ENCODE measurements at regions not wholly inside any gene's neighbourhood (a gene's known extent, or its start where the extent isn't known, plus 50 kb on each side); places are given as distances from the start of the nearest gene placed in this dataset.

- H4K20me1 ChIP-seq (ENCODE audit: insufficient read depth, low read length): no peaks in the 10 kb centered on the region
- 0 out of 2 replicates have a peak, but pooled peaks cover 6% of the 10 kb centered on the region for H3K27me3 ChIP-seq (ENCODE audit: insufficient read depth, low read length)
- H3K4me2 ChIP-seq (ENCODE audit: low read length): no peak overlapping the region
- no peaks in the 10 kb centered on the region for H3K79me2 ChIP-seq (ENCODE audit: insufficient read depth, low read length)
- H3K4me3 ChIP-seq (ENCODE audit: low read depth, low read length, poor library complexity, severe bottlenecking): no peak overlapping the region
- no peaks in the 10 kb centered on the region for H3K4me1 ChIP-seq (ENCODE audit: insufficient read depth, low read length, severe bottlenecking)
- no peak overlapping the region for H3K27ac ChIP-seq (ENCODE audit: low read depth, low read length, poor library complexity, severe bottlenecking)
- no peaks in the 10 kb centered on the region for H3K9me3 ChIP-seq (ENCODE audit: low read length)
- H3K36me3 ChIP-seq (ENCODE audit: insufficient read depth, low read length): no peaks in the 10 kb centered on the region
- H3F3A ChIP-seq (ENCODE audit: insufficient read depth, low read length): no peaks in the 10 kb centered on the region
- no peak overlapping the region for H3K9ac ChIP-seq (ENCODE audit: low read length)
- TF ChIP-seq CTCF (IDR thresholded peaks at IDR 0.05; ENCODE audit: low read length) (no peak), EZH2 (IDR thresholded peaks at IDR 0.05; ENCODE audit: borderline replicate concordance, low read length) (no peak)
- H3K9me2 ChIP-seq (ENCODE audit: low read depth, low read length): no peaks in the 10 kb centered on the region
- no peak overlapping the region for H2AFZ ChIP-seq (ENCODE audit: low read length)
Observed at GRCh38 chr10:79002336-79002735, 66.4 kb upstream of the ZMIZ1 start.

- Histone ChIP-seq H3K36me3 (ENCODE audit: insufficient read depth, low read length) (no peaks in the 10 kb centered on the region), H3K4me2 (ENCODE audit: low read length) (no peak overlapping the region), H3F3A (ENCODE audit: insufficient read depth, low read length) (no peaks in the 10 kb centered on the region), H4K20me1 (ENCODE audit: insufficient read depth, low read length) (no peaks in the 10 kb centered on the region), H3K9ac (ENCODE audit: low read length) (no peak overlapping the region), H3K9me3 (ENCODE audit: low read length) (no peaks in the 10 kb centered on the region), H3K9me2 (ENCODE audit: low read depth, low read length) (no peaks in the 10 kb centered on the region), H3K27me3 (ENCODE audit: insufficient read depth, low read length) (0 out of 2 replicates have a peak, but pooled peaks cover 9% of the 10 kb centered on the region), H2AFZ (ENCODE audit: low read length) (no peak overlapping the region), H3K4me1 (ENCODE audit: insufficient read depth, low read length, severe bottlenecking) (no peaks in the 10 kb centered on the region), H3K79me2 (ENCODE audit: insufficient read depth, low read length) (no peaks in the 10 kb centered on the region), H3K27ac (ENCODE audit: low read depth, low read length, poor library complexity, severe bottlenecking) (no peak overlapping the region), H3K4me3 (ENCODE audit: low read depth, low read length, poor library complexity, severe bottlenecking) (no peak overlapping the region)
- TF ChIP-seq CTCF (IDR thresholded peaks at IDR 0.05; ENCODE audit: low read length) (no peak), EZH2 (IDR thresholded peaks at IDR 0.05; ENCODE audit: borderline replicate concordance, low read length) (no peak)
Observed at GRCh38 chr10:79003183-79004100, 65.3 kb upstream of the ZMIZ1 start.

- H3K9ac ChIP-seq (ENCODE audit: low read length): no peak overlapping the region
- H3K4me1 ChIP-seq (ENCODE audit: insufficient read depth, low read length, severe bottlenecking): no peaks in the 10 kb centered on the region
- H3K4me3 ChIP-seq (ENCODE audit: low read depth, low read length, poor library complexity, severe bottlenecking): no peak overlapping the region
- no peak overlapping the region for H2AFZ ChIP-seq (ENCODE audit: low read length)
- H3F3A ChIP-seq (ENCODE audit: insufficient read depth, low read length): no peaks in the 10 kb centered on the region
- TF ChIP-seq EZH2 (IDR thresholded peaks at IDR 0.05; ENCODE audit: borderline replicate concordance, low read length): no peak
- TF ChIP-seq CTCF (IDR thresholded peaks at IDR 0.05; ENCODE audit: low read length): no peak
- no peak overlapping the region for H3K4me2 ChIP-seq (ENCODE audit: low read length)
- H3K9me3 ChIP-seq (ENCODE audit: low read length): no peaks in the 10 kb centered on the region
- H3K27ac ChIP-seq (ENCODE audit: low read depth, low read length, poor library complexity, severe bottlenecking): no peak overlapping the region
- no peaks in the 10 kb centered on the region for H3K36me3 ChIP-seq (ENCODE audit: insufficient read depth, low read length)
- no peaks in the 10 kb centered on the region for H4K20me1 ChIP-seq (ENCODE audit: insufficient read depth, low read length)
- 0 out of 2 replicates have a peak, but pooled peaks cover 9% of the 10 kb centered on the region for H3K27me3 ChIP-seq (ENCODE audit: insufficient read depth, low read length)
- H3K79me2 ChIP-seq (ENCODE audit: insufficient read depth, low read length): no peaks in the 10 kb centered on the region
- H3K9me2 ChIP-seq (ENCODE audit: low read depth, low read length): no peaks in the 10 kb centered on the region
Observed at GRCh38 chr10:79004311-79004710, 64.5 kb upstream of the ZMIZ1 start.
